Activated CD8-positive, alpha-beta memory T cell treated with anti-CD3 and anti-CD28 coated beads, Interleukin-2, amount 10 ng/mL, durations not matched to agents 7 days and 5 days (primary cell): ENCODE measurements at regions not wholly inside any gene's neighbourhood (a gene's known extent, or its start where the extent isn't known, plus 50 kb on each side); places are given as distances from the start of the nearest gene placed in this dataset.

Experiments used
- ATAC-seq: fragments of 150-1000 bp; cut with Tn5 transposase; one replicate; pipeline ENCODE4 v1.10.0; 2021; ENCODE audit warnings: moderate library complexity
- CTCF ChIA-PET: fragments of 350-600 bp; sonication (Branson Sonifier 250); formaldehyde crosslinking; loops from one replicate; lab custom pipeline; 2021; ENCODE audit warnings: antibody characterized with exemption; lab: Charles Lee
- DNase-seq: peaks from one replicate; pipeline ENCODE4 v3.0.0-alpha.2; 2020
- H3K27ac Mint-ChIP-seq: one replicate; pipeline ENCODE4 v1.8.0; 2021; ENCODE audit warnings: mild to moderate bottlenecking, mixed read lengths
- H3K27me3 Mint-ChIP-seq: one replicate; pipeline ENCODE4 v1.8.0; 2021; ENCODE audit warnings: mixed read lengths
- H3K36me3 Mint-ChIP-seq: one replicate; pipeline ENCODE4 v1.8.0; 2021; ENCODE audit warnings: mild to moderate bottlenecking, mixed read lengths
- H3K4me1 Mint-ChIP-seq: one replicate; pipeline ENCODE4 v1.8.0; 2021; ENCODE audit warnings: mixed read lengths
- H3K4me3 Mint-ChIP-seq: one replicate; pipeline ENCODE4 v1.8.0; 2021; ENCODE audit warnings: mild to moderate bottlenecking, moderate library complexity, mixed read lengths
- H3K9me3 Mint-ChIP-seq: one replicate; pipeline ENCODE4 v1.8.0; 2022; ENCODE audit warnings: low read depth, mixed read lengths

- Mint-ChIP-seq H3K9me3 (no peaks in the 10 kb centered on the region), H3K4me3 (no peak overlapping the region), H3K36me3 (no peaks in the 10 kb centered on the region), H3K27ac (no peak overlapping the region), H3K27me3 (peaks cover 34% of the 10 kb centered on the region), H3K4me1 (peaks cover 23% of the 10 kb centered on the region)
- no peak for ATAC-seq
- CTCF ChIA-PET: no interaction called here
- no peak for DNase-seq
Observed at GRCh38 chr2:148567716-148568115, 76.8 kb upstream of the EPC2 start.

- Mint-ChIP-seq H3K4me3 (no peak overlapping the region), H3K9me3 (no peaks in the 10 kb centered on the region), H3K4me1 (peaks cover 23% of the 10 kb centered on the region), H3K27me3 (peaks cover 34% of the 10 kb centered on the region), H3K36me3 (no peaks in the 10 kb centered on the region), H3K27ac (no peak overlapping the region)
- CTCF ChIA-PET: no interaction called here
- ATAC-seq (peak; percentile 82), DNase-seq (peak; percentile 52)
Observed at GRCh38 chr2:148568597-148568996, 76.0 kb upstream of the EPC2 start.

- Mint-ChIP-seq H3K9me3 (no peaks in the 10 kb centered on the region), H3K4me3 (no peak overlapping the region), H3K27ac (no peak overlapping the region), H3K36me3 (no peaks in the 10 kb centered on the region), H3K27me3 (peaks cover 37% of the 10 kb centered on the region), H3K4me1 (peaks cover 23% of the 10 kb centered on the region)
- CTCF ChIA-PET: no interaction called here
- ATAC-seq: no peak
- no peak for DNase-seq
Observed at GRCh38 chr2:148569221-148569620, 75.3 kb upstream of the EPC2 start.

- no peaks in the 10 kb centered on the region for H3K9me3 Mint-ChIP-seq
- H3K4me1 Mint-ChIP-seq: peaks cover 23% of the 10 kb centered on the region
- ATAC-seq (no peak), DNase-seq (no peak)
- no peak overlapping the region for H3K4me3 Mint-ChIP-seq
- CTCF ChIA-PET: interaction anchor here (0.9 kb wide), 1 partner anchor 123 kb away, joined by 3 read pairs; no protein-coding TSS in a partner anchor
- no peaks in the 10 kb centered on the region for H3K36me3 Mint-ChIP-seq
- peaks cover 43% of the 10 kb centered on the region for H3K27me3 Mint-ChIP-seq
- H3K27ac Mint-ChIP-seq: no peak overlapping the region
Observed at GRCh38 chr2:148570989-148571388, 73.6 kb upstream of the EPC2 start.

- no peak for DNase-seq
- Mint-ChIP-seq H3K4me1 (peaks cover under 1% of the 10 kb centered on the region), H3K9me3 (no peaks in the 10 kb centered on the region), H3K27me3 (peaks cover 70% of the 10 kb centered on the region), H3K4me3 (no peak overlapping the region), H3K36me3 (no peaks in the 10 kb centered on the region), H3K27ac (no peak overlapping the region)
- no peak for ATAC-seq
- CTCF ChIA-PET: no interaction called here
Observed at GRCh38 chr2:148577845-148578492, 66.6 kb upstream of the EPC2 start.

GRCh38 chr2:148578493-148578884 lies 66.1 kb upstream of the EPC2 start:
- ATAC-seq (no peak), DNase-seq (no peak)
- Mint-ChIP-seq H3K27ac (no peak overlapping the region), H3K9me3 (no peaks in the 10 kb centered on the region), H3K4me3 (no peak overlapping the region), H3K4me1 (peaks cover 4% of the 10 kb centered on the region), H3K27me3 (peaks cover 71% of the 10 kb centered on the region), H3K36me3 (no peaks in the 10 kb centered on the region)
- CTCF ChIA-PET: no interaction called here

- Mint-ChIP-seq H3K9me3 (no peaks in the 10 kb centered on the region), H3K27me3 (peaks cover 51% of the 10 kb centered on the region)
Observed at GRCh38 chr2:148582679-148583511, 61.7 kb upstream of the EPC2 start.

GRCh38 chr2:148585696-148586095 lies 58.9 kb upstream of the EPC2 start:
- CTCF ChIA-PET: interaction anchor here (1.4 kb wide), 1 partner anchor 21 kb away, joined by 3 read pairs; no protein-coding TSS in a partner anchor
- Mint-ChIP-seq H3K27ac (no peak overlapping the region), H3K4me1 (peaks cover 6% of the 10 kb centered on the region), H3K27me3 (peaks cover 41% of the 10 kb centered on the region), H3K9me3 (no peaks in the 10 kb centered on the region), H3K4me3 (no peak overlapping the region), H3K36me3 (no peaks in the 10 kb centered on the region)
- ATAC-seq (no peak), DNase-seq (no peak)

More at GRCh38 chr2:148582679-148583511, 61.7 kb upstream of the EPC2 start:
- H3K4me3 Mint-ChIP-seq: no peak overlapping the region
- no peak for DNase-seq
- H3K27ac Mint-ChIP-seq: no peak overlapping the region
- CTCF ChIA-PET: interaction anchor here (0.6 kb wide), 1 partner anchor 290 kb away, joined by 3 read pairs; no protein-coding TSS in a partner anchor
- no peak for ATAC-seq
- peaks cover 4% of the 10 kb centered on the region for H3K4me1 Mint-ChIP-seq
- no peaks in the 10 kb centered on the region for H3K36me3 Mint-ChIP-seq

- ATAC-seq: no peak
- Mint-ChIP-seq H3K27me3 (peaks cover 38% of the 10 kb centered on the region), H3K27ac (no peak overlapping the region), H3K36me3 (no peaks in the 10 kb centered on the region), H3K4me3 (no peak overlapping the region), H3K4me1 (peaks cover 6% of the 10 kb centered on the region), H3K9me3 (no peaks in the 10 kb centered on the region)
- DNase-seq: no peak
- CTCF ChIA-PET: no interaction called here
Observed at GRCh38 chr2:148586522-148587128, 57.9 kb upstream of the EPC2 start.

GRCh38 chr2:148590612-148591011 lies 53.9 kb upstream of the EPC2 start:
- DNase-seq (no peak), ATAC-seq (peak; percentile 47)
- peaks cover 2% of the 10 kb centered on the region for H3K4me1 Mint-ChIP-seq
- H3K36me3 Mint-ChIP-seq: peaks cover 2% of the 10 kb centered on the region
- CTCF ChIA-PET: no interaction called here
- no peak overlapping the region for H3K27ac Mint-ChIP-seq
- no peaks in the 10 kb centered on the region for H3K9me3 Mint-ChIP-seq
- peaks cover 41% of the 10 kb centered on the region for H3K27me3 Mint-ChIP-seq
- no peak overlapping the region for H3K4me3 Mint-ChIP-seq

- H3K9me3 Mint-ChIP-seq: no peaks in the 10 kb centered on the region
- CTCF ChIA-PET: no interaction called here
- no peak overlapping the region for H3K4me3 Mint-ChIP-seq
- DNase-seq (no peak), ATAC-seq (no peak)
- H3K4me1 Mint-ChIP-seq: peaks cover 2% of the 10 kb centered on the region
- peaks cover 3% of the 10 kb centered on the region for H3K36me3 Mint-ChIP-seq
- peaks cover 45% of the 10 kb centered on the region for H3K27me3 Mint-ChIP-seq
- H3K27ac Mint-ChIP-seq: no peak overlapping the region
Observed at GRCh38 chr2:148592791-148593190, 51.8 kb upstream of the EPC2 start.

- CTCF ChIA-PET: no interaction called here
- no peak overlapping the region for H3K27ac Mint-ChIP-seq
- no peak overlapping the region for H3K4me3 Mint-ChIP-seq
- H3K36me3 Mint-ChIP-seq: peaks cover 3% of the 10 kb centered on the region
- no peak for DNase-seq
- no peak for ATAC-seq
- H3K9me3 Mint-ChIP-seq: no peaks in the 10 kb centered on the region
- peaks cover 45% of the 10 kb centered on the region for H3K27me3 Mint-ChIP-seq
- H3K4me1 Mint-ChIP-seq: peaks cover 2% of the 10 kb centered on the region
Observed at GRCh38 chr2:148593421-148593820, 51.1 kb upstream of the EPC2 start.

GRCh38 chr2:148594216-148594615 lies 50.3 kb upstream of the EPC2 start:
- no peak overlapping the region for H3K27ac Mint-ChIP-seq
- H3K4me1 Mint-ChIP-seq: peaks cover 2% of the 10 kb centered on the region
- H3K27me3 Mint-ChIP-seq: peaks cover 43% of the 10 kb centered on the region
- DNase-seq (no peak), ATAC-seq (no peak)
- CTCF ChIA-PET: no interaction called here
- peaks cover 3% of the 10 kb centered on the region for H3K36me3 Mint-ChIP-seq
- no peak overlapping the region for H3K4me3 Mint-ChIP-seq
- no peaks in the 10 kb centered on the region for H3K9me3 Mint-ChIP-seq
